Fibroblast of pulmonary artery (primary cell): ENCODE measurements at regions not wholly inside any gene's neighbourhood (a gene's known extent, or its start where the extent isn't known, plus 50 kb on each side); places are given as distances from the start of the nearest gene placed in this dataset.
"Not testable (repeated sequence)": the region's sequence is repeated elsewhere in the genome, so short reads cannot be mapped to it uniquely, and the experiment has no call there.

ENCODE experiments used
- DNase-seq: peaks from one replicate; pipeline ENCODE4 v3.0.0-alpha.2; 2010; ENCODE audit warnings: low read depth
- H3K4me3 ChIP-seq: replicated peaks from 2 replicates; pipeline ENCODE4 v1.5.1; 2011; ENCODE audit warnings: low read depth, mild to moderate bottlenecking, control low read depth, low read length, moderate library complexity
- TF ChIP-seq, protein P1 (sequence below): IDR thresholded peaks from 2 replicates; pipeline ENCODE4 v1.5.1; 2011; ENCODE audit warnings: mild to moderate bottlenecking, control low read depth, low read length, inconsistent platforms; ENCODE audit errors: missing control alignments

DNA sequence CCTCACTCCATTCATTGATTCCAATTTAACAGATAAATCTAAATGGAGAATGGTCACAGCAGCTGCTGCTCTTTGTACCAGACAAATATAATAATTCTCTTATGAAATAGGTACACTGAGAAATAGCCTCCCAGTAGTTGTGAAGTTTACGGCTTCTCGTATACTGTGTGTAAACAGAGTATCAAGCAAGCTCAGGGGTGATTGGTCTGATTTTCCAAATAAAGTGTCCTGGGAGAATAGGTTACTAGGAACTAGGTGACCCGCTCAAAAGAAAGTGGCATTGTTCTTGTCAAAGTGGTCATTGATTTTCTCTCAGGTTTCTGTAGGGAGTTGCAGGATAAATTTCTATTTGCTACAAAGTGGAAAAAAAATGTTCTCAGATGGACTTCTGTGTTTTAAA, 838.2 kb downstream of the RAPGEF2 start:
- DNase-seq = no peak
- TF ChIP-seq, protein P1, sequence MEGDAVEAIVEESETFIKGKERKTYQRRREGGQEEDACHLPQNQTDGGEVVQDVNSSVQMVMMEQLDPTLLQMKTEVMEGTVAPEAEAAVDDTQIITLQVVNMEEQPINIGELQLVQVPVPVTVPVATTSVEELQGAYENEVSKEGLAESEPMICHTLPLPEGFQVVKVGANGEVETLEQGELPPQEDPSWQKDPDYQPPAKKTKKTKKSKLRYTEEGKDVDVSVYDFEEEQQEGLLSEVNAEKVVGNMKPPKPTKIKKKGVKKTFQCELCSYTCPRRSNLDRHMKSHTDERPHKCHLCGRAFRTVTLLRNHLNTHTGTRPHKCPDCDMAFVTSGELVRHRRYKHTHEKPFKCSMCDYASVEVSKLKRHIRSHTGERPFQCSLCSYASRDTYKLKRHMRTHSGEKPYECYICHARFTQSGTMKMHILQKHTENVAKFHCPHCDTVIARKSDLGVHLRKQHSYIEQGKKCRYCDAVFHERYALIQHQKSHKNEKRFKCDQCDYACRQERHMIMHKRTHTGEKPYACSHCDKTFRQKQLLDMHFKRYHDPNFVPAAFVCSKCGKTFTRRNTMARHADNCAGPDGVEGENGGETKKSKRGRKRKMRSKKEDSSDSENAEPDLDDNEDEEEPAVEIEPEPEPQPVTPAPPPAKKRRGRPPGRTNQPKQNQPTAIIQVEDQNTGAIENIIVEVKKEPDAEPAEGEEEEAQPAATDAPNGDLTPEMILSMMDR = no peak

DNA sequence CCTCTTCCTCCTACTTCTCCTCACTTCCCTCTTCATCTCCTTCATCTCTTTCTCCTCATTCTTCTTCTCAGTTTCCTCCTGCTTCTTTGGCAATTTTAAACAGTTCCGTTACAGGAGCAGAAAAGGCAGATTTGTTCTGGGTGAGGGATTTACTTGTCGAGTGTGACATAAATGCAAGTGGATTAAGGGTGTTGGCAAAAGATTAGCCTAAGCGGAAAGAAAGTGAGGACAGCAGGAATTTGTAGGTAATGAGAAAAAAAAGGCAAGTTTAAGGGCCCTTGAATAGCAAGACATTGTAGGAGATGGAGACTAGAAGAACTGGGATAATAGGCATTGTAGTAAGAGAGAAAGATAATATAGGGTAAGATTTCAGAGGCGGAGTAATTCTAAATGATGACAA, 841.6 kb downstream of the RAPGEF2 start:
- DNase-seq = no peak
- TF ChIP-seq, protein P1 = no peak
- no peak overlapping the region for H3K4me3 ChIP-seq

More for the DNA sequence above, 838.2 kb downstream of the RAPGEF2 start:
- no peak overlapping the region for H3K4me3 ChIP-seq

DNA sequence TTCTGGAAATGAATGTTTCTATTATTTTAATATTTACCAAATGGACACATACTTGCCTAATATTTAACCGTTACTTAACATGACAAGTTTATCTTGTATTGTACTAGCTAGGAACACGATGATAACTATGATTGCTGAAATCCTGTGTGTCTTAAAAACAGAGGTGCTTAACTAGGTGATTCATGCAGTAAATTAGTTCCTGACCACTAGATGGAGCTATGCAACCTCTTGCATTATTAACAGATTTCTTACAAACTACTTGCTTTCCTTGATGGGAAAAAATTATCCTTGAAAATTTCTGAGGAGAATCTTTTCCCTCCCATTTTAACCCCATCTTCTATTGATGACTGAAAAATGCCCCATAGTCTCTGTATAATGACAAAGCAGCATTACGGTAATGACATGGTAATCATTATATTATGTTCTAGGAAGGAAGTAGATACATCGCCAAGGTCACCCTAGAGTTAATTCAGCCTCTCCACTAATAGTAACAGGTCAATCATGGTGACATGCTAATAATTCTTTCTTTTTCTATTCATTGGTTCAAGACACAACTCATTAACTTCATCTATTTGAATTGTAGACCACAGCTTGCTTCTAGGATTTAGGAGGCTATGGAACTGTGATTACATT, 844.2 kb downstream of the RAPGEF2 start:
- DNase-seq = peak; percentile 75
- TF ChIP-seq, protein P1 = peak; percentile 78
- no peak overlapping the region for H3K4me3 ChIP-seq

DNA sequence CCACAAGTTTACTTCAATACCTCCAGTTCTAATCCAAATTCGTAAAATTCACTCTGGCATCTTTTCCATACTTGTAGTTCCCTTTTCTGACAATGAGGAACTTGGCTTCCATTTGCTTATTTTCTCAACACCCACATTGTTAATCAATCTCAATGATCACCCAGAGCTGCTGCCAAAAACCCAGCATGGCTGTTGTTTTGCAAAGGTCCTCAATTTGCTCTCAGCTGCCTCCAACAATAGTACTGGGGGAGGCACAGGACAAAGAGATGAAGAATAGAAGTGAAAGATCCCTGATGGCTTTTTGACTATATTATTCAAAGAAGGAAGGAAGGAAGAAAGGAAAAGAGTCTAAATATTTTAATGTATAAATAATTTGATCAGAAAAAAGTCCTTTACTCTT, 847.8 kb downstream of the RAPGEF2 start:
- no peak overlapping the region for H3K4me3 ChIP-seq
- no peak for DNase-seq
- TF ChIP-seq, protein P1 = no peak

DNA sequence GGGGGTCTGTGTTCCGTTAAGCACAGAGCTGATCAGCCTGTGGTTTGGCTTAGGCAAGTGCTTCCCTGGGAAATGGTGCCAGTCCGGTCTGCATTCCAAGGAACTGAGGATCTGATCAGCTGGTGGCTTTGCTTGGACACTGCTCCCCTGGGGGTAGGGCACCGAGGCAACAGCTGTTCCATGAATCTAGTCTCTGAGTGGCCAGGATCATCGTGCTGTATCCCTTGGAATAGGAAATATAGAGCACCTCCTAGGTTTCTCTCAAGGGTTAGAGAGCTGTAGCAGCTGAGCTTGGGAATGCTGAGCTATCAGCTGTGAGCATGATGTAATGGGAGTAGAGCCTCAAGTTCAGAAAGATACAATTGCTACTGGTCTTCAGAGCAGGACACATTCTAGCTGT, 863.9 kb downstream of the RAPGEF2 start:
- no peak overlapping the region for H3K4me3 ChIP-seq
- TF ChIP-seq, protein P1 = no peak
- DNase-seq = no peak

DNA sequence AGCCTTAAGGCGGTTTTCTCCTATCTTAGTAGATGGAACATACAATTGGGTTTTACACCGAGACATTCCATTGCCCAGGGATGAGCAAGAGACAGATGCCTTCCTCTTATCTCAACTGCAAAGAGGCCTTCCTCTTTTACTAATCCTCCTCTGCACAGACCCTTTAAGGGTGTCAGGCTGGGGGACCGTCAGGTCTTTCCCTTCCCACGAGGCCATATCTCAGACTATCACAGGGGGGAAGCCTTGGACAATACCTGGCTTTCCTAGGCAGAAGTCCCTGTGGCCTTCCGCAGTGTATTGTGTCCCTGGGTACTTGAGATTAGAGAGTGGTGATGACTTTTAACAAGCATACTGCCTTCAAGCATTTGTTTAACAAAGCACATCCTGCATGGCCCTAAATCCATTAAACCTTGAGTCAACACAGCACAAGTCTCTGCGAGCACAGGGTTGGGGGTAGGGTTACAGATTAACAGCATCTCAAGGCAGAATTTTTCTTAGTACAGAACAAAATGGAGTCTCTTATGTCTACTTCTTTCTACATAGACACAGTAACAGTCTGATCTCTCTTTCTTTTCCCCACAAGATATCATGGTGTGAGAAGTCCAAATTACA, 874.1 kb downstream of the RAPGEF2 start:
- DNase-seq, H3K4me3 ChIP-seq: not testable (repeated sequence)

DNA sequence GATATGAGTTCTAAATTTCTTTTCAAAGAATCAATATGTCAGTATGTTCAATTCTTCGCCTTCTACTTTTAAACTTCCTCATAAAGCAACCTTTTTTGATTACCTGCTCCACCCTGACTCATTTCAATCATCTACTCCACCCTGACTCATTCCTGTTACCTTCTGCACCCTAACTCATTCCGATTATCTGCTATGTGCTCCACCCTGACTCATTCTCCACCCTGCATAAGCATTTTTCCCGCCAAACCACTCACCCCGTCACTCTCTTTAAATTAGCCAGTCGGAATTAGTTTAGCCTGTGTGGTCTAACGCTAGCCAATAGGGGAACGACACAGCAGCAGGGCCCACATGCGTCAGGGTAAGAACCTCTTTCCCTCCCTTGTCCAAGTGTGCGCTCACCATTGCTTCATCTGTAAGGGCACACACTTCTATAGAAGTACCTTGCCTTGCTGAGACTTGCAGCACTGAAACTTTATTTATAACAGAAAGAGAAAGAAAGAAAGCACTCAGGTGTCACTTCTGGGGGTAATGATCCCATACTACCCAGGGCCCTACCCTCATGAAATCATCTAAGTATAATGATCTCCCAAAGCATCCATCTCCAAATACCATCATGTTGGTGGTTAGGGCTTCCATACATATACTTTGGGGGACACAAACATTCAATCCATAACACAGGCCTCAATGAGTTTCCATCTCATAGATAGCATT, 875.2 kb downstream of the RAPGEF2 start:
- TF ChIP-seq, protein P1 = no peak
- DNase-seq = no peak
- H3K4me3 ChIP-seq = no peak overlapping the region
